UCSD-AML1 (cell line): ENCODE measurements at regions not wholly inside any gene's neighbourhood (a gene's known extent, or its start where the extent isn't known, plus 50 kb on each side); places are given as distances from the start of the nearest gene placed in this dataset.
"Not testable (repeated sequence)": the region's sequence is repeated elsewhere in the genome, so short reads cannot be mapped to it uniquely, and the experiment has no call there.

Source experiments
- DNase-seq: peaks from one replicate; lab custom pipeline; 2025; ENCODE audit not compliant: unreplicated experiment; lab: John Stamatoyannopoulos, UW

DNA sequence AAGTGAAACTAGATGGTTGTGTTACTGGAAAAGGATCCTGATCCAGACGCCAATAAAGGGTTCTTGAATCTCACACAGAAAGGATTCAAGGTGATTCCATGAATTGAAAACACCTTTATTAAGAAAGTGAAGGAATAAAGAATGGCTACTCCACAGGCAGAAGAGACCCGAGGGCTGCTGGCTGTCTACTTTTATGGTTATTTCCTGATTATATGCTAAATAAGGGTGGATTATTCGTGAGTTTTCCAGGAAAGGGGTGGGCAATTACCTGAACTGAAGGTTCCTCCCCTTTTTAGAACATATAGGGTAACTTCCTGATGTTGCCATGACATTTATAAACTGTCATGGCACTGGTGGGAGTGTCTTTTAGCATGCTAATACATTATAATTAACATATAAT is 50.9 kb upstream of the WARS2 start:
- DNase-seq = no peak

DNA sequence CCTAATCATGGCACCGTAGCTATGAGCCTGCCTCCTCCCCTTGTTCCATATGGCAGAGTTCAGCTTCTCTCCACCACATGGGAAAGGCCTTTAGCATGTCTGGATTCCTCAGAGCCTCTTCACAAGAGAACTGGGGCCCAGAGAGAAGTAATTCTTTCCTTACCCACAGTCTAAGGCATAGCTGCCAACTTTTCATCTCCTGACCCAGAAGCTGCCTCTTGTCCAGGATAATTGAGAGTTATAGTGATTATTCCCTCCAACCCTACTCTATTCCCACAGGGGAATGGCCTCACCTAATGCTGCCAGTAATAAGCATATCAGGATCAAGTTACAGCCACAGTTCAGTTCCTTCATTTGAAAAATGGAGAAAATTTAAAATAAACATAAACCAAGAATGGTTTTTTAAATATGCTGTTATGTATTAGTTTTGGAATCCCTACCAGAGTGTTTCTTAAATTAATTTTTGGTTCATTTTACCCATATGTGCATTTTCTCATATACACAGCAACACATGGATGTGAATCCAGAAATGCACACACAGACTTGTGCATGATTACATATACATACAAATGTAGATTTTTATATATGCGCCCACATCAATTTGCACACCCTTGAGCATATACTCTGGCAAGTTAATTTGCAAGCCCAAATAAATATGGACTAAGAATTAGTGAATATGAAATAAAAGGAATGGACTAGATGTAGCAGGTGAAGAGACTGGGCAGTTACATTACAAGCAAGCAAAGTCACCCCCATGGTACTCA is 63.9 kb upstream of the WARS2 start:
- DNase-seq = no peak

DNA sequence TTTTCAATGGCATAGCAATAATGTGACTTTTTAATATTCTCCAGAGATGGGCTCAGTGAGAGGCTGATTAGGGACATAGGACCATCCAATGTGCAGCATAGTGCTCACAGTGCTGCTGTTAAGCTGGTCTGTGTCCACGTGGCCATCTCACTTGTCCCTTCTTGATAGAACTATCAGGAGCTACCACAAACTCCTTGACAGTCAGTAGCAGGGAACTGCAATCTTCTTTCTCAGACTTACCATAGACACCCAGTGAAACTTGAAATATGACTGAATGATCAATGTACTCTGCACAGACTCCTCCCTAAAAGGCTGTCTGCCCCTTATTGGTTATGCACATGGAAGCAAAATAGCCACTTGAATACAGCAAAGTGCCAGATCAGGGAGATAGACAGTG is 64.5 kb upstream of the WARS2 start:
- DNase-seq = no peak

DNA sequence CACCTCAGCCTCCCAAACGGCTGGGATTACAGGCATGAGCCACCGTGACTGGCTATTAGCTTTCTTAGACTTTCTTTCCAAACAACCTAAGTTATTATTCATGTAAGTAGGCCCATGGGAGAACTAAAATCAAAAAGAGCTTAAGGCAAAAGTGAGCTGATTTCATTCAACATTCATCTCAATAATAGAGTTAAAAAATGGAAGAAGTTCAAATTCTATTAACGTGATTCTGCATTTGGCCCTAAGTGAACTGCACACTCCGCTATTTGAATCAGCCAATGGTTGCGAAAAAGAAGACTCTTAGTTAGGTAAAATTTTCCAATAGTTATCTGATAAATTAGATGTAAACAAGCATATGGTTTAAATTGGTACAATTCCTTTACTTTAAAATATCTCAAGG is 68.6 kb upstream of the WARS2 start:
- DNase-seq = no peak

DNA sequence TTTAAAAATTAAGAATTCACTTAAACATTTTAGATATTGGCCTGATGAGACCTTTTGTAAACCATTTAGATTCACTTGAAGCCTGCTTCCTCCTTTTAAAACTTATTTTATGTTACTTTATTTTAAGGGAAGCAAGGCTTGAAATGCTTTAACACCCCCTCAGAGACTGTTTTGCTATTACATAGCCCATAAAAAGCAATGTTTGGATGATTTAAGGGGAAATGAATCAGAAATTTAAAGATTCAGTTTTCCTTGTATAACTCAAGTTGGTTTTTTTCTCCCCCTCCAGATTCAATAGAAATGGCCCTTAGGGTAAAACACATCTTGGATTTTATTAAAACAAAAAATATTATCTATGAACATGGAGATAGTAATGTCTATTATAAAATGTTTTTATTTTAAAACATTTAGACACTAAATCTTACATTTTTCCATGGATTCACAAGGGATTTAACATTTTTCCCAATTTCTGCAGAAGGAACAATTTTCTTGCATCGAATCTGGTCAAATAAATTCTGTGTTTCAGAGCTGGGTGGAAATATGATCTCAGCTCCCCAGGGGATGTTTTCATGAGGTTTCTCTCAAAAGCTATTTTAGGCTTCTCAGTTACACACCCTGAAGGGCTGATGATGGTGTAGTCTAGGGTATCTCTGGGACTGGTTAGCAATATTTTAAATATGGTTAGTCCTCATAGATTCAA is 69.3 kb upstream of the WARS2 start:
- DNase-seq = no peak

DNA sequence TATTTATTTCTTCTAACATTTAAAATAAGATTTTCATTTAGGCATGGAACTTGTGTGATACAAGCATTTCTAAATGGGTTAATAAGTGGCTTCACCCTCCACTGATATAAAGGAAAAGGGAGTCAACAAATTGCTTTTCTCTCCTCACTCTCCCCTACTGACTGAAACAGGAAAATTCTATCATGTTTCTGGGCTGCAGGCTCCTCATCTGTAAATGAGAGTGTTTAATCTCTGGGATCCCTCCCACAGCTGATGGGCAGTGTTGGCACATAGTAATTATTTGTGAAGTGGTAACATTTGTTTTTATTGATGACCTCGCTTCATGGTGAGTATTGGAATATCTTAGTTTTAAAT is 69.8 kb upstream of the WARS2 start:
- no peak for DNase-seq

DNA sequence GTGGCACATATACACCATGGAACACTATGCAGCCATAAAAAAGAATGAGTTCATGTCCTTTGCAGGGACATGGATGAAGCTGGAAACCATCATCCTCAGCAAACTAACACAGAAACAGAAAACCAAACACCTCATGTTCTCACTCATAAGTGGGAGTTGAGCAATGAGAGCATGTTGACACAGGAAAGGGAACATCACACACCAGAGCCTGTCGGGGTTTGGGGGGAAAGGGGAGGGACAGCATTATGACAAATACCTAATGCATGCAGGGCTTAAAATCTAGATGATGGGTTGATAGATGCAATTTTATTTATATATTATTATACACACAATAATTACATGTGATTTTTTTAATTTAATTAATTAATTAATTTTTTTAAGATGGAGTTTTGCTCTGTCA is 72.8 kb upstream of the WARS2 start:
- DNase-seq = not testable (repeated sequence)

DNA sequence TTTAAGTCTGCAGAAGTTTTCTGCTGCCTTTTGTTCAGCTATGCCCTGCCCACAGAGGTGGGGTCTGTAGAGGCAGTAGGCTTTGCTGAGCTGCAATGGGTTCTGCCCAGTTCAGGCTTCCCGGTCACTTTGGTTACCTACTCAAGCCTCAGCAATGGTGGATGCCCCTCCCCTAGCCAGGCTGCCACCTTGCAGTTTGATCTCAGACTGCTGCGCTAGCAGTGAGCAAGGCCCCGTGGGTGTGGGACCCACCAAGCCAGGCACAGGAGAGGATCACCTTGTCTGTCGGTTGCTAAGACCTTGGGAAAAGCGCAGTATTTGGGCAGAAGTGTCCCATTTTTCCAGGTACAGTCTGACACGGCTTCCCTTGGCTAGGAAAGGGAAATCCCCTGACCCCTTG is 74.5 kb upstream of the WARS2 start:
- DNase-seq = not testable (repeated sequence)

DNA sequence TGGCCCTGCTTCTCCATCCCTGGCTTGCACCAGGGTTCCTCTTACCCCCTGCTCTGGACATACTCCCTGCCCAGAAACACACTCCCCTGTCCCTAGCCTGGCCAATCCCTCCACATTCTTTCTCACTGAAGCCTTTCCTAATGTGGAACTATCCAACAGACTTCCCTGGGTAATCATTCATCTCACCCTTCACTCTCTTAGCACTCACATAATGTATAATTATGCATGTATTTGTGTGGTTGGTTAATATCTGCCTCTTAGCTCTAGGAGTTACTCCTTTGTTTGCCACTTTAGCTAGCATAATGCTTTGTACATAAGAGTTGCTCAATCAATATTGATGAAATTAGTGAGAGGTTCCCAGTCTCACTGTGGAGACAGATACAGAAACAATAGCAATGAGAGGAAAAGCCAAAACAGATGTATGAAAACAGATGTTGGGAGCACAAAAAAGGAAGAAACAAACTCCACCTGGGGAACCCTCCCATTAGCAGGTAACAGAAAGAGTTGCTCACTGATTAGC is 76.9 kb upstream of the WARS2 start:
- DNase-seq = no peak

DNA sequence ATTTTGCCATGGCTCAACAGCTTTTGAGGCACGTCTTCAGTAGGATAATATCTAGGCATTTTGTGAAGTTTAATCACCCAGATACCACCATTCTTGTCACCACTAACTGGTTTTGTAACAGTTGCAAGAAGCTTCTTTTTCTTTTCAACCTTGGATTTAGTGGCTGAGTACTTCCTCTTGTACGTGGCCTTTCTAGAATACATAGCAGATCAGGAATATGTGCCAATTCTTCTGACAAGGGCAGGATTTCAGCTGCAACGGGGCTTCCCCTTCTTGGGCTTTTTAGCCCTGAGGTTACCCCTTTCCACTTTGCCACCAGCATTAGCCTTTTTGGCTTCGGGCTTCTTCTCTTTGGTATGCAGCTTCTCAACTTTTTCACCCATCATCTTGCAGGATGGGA is 79.3 kb upstream of the WARS2 start:
- no peak for DNase-seq

DNA sequence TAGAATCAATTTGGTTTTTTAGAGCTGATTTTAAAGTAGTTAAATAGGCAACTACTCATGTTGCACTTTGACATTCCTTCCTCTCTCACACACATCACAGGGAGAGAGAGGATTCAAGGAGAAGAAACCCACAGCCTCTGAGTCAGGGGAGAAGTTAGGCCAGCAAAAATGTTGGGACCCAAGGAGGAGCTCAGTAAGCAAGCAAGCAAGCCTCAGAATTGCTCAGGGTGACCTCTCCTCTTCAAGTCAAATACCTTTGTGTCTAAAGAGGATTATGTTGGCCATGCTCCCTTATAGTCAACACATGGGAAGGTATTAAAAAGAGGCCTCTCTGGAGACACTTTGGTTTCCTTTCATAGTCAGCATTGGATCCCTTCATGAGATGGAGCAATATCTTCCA is 80.5 kb upstream of the WARS2 start:
- DNase-seq = no peak

DNA sequence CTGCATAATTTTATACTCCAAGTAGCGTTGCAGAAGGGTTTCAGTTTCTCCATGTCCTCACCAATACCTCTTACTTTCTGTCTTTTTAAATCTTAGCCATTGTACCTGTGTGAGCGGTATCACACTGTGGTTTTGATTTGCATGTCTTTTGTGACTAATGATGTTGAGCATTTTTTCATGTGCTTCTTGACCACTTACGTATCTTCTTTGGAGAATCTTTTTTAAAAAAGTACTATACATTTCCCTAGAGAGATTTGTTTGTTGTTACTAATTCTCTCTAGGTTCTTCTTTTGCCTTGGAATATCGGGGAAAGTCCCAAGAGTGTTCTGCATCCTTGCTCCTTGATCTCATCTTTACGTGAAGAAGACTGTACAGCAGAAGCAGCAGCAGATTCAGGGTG is 81.8 kb upstream of the WARS2 start:
- DNase-seq = no peak

DNA sequence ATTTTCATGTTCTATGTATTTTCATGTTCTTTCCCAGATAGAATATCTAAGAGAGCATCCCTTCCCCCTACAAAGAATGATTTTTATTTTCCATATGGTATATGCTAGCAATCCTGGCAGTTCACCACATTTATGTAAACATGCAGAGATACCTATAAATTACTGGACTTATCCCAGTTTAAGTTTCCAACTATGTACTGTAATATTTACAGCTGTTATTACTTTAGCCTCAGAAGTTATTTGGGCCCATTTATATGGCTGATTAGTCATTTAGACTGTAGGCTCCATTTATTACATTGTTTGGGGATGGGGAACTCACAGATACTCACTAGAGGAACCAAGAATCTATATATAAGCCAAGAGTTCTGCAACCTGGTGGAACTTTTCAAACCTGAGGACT is 84.8 kb upstream of the WARS2 start:
- DNase-seq = no peak

DNA sequence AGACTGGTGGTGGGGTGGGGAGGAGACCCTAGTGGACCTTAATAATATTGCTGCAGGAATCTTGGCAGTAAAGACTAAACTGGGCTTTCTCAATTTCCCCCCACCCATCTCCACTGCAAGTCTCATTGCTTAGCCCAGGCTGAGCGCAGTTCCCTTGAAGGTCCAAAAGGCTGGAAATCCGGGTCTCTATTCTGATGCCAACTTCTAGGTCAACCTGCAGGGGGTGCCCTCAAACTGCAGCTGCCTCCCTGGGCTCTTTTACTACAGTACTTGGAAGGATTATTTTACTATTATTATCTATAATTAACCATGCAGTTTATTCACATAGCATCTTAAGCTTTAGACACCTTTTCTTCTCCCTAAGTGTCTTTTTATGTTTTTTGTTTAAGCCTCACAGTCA is 85.4 kb upstream of the WARS2 start:
- no peak for DNase-seq

DNA sequence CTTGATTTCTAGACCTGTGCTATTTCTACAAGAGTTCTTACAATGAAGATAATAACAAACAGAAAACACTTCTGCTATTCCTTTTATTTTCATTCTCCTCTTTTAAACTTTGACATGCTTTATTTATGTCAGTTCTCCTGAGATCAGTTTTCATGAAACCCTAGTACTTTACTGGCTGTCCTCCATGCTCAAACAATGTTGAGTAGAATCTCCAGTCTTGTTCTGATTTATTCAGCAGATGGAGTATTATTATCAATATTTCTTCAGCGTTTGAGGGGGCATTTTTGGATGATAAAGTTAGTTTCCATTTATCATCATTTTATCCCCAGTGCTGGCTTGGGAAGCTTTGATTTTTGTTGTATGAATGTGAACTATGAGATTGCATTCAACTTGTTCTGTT is 85.9 kb upstream of the WARS2 start:
- no peak for DNase-seq

DNA sequence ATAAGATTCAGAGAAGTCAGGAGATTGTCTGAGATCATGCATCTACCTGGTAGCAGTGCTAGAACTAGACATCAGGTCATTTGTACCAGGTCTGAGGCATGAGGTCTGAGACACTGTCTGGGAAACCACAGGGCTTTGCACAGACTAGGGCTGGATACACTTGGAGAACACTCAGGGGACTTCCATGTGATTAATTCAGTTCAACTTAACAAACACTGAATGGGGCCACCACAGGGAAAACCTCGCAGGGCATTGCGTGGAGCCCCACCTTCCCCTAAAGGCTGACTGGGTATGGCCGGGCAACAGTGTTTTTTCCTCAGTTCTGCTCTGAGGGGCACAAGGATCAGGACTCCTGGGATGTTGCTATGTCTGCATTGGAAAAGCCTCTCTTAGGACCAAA is 86.5 kb upstream of the WARS2 start:
- DNase-seq = no peak

DNA sequence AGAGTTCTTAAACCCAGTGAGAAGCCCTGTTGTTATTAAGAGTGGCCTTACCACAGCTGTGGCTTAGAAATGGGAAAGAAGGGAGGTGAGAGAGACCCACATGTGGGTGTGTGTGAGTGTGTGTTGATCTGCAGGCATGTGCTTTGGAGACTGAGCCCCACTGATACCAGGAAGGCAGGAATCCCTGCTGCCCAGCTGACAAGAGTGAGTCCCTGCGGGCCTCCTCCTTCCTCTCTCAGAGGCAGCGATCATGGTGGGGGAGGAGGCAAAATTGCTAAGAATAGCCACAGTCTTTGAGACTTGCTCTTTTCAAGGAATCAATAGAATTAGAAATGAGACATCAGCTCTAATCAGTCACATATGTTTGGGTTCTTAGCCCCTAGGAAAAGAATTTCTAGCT is 87.0 kb upstream of the WARS2 start:
- no peak for DNase-seq

DNA sequence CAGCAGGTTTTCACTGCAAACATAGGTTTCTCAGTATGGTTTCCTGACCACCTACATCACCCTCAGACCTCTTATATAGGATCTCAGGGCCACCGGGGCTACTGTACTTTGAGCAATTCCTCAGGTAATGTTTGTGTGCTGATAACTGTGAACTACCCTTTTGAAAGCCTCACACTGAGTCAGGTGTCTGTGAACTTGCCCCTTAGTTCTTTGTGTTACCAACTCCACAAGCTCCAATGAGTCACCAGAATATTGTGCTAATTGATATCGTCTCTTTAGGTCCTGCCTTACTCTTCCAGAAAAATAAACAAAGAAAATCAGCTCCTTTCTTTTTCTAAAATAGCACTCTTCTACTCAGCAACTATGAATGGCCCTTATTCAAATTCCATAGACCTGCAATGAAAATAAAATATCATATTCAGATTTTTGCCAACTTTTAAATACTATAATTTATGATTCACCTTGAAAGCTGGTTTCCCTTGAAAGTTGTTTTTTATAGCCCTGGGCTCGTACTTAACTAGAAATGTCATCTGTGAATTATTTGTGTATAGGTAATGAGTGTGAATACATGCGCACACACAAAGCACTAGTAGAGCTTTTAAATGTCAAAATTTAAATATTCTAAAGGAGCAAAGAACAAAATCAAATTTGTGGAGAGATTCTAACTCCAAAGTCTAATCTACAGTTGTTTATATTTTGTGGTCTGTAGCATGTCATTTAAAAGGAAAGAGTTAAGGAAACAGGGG is 88.1 kb upstream of the WARS2 start:
- no peak for DNase-seq

DNA sequence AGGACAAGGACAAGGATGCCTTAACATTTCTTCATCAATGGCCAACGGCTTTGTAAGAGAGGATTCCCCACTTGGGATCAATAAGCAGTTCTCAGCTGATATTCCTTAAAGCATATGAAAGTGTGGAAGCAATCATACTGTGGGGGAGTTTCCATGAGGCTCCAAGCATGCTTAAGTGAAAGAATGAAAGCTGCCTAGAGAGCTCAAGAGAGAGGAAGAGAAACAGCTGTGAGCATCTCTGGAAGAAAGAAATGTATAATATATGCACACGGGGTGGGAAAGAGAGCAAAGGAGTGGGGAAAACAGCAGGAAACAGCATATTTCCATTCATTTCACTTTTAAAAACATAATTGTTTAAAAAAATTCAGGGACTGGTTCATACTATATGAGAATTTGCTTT is 94.7 kb upstream of the WARS2 start:
- DNase-seq = no peak

DNA sequence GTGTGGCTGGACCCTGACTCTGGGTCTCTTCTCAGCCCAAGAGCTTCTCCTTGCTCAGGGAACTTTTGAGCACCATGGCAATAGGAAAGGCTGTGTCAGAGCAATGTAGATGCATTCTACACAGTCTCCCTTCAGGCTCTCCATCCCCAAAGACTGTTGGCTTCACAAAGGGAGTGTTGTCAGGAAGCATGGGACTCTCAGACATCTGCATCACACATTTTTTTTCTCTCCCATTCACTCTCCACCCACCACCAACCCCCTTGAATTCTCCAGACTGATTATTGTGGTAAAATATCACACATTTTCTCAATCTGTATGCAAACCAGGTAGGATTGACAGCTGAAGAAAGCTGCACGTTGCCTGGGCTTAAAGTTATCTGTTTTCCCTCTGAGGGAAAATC is 105.4 kb upstream of the WARS2 start:
- DNase-seq = no peak

DNA sequence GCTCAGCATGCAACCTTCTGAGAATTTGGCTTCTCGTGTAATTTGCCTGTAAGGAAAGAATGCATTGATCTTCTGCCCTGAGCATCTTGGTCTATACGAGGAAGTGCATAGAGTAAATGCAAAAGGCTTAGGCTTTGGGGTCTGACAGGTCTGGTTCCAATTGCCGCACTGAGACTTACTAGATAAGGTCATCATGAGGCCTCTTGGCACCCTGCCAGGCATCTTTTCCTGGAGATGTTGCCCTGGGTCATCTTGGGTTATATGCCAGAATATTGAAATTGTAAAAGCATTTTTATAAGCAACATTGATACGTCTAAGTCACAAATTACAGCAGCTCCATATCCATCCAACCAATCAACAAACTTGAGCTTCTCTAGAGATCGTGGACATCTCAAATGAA is 108.8 kb upstream of the WARS2 start:
- DNase-seq = no peak

DNA sequence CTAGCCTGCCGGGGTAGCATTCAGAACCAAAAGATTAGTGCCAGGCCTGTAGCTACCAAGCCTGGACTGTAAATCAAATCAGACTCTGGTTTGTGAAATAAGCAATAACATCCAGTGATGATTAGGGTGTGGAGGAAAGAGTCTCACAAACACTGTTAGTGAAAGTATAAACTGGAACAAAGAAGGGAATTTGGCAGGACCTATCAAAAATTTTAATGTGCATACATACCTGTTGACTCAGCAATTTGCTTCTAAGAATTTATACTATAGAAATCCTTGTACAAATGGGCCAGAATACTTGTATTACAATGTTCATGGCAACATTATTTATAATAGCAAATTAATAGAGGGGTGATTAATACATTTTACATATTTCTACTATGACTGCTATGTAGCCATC is 109.8 kb upstream of the WARS2 start:
- DNase-seq = no peak
